Transverse colon (tissue), 4 donors: ENCODE measurements at regions not wholly inside any gene's neighbourhood (a gene's known extent, or its start where the extent isn't known, plus 50 kb on each side); places are given as distances from the start of the nearest gene placed in this dataset.

Experiments used
- EP300 ChIP-seq: sonication (generic); formaldehyde crosslinking; IDR thresholded peaks from one replicate; pipeline ENCODE4 v1.6.1; 2017; ENCODE audit warnings: antibody characterized with exemption, low read depth
- POLR2A ChIP-seq: fragments of 450-650 bp; IDR thresholded peaks from one replicate; pipeline ENCODE4 v1.6.1; 2016; ENCODE audit warnings: antibody characterized with exemption, mild to moderate bottlenecking, moderate library complexity
- POLR2AphosphoS5 ChIP-seq, 3 donors: sonication (generic); formaldehyde crosslinking; IDR thresholded peaks; one replicate each; pipeline ENCODE4 v1.6.1; 2016; ENCODE audit warnings: antibody characterized with exemption in 3 of 3
- TF ChIP-seq, protein P1 (sequence below), 5 experiments: fragments of 200-600 bp in 3 of 5; fragments of 450-650 bp in 2 of 5; sonication (generic) in 3 of 5; IDR thresholded peaks; 1 replicate in 2 of 5; 2 replicates in 3 of 5; pipeline ENCODE4 v1.5.1; 2016 to 2017; ENCODE audit warnings: antibody characterized with exemption in 5 of 5, inconsistent platforms in 3 of 5, mild to moderate bottlenecking in 2 of 5, moderate library complexity in 1 of 5

DNA sequence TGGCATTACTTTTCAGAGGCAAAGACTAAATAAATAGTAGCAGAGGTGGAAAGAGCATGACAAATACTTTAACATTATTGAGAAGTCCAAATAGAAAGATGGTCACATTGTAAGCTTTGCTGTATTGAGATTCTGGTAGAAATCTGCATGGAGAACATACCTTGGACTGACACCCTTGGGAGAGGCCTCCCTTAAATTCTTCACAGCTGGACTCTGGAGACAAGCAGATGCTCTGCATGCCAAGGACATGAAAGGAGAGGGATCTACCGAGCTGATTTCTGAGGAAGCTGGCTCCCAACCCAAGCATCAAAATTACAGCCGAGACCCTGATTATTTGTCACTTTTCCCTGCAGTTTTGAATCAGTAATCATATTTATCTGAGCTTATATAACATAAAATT, 212.5 kb upstream of the COL8A1 start:
- TF ChIP-seq, protein P1, sequence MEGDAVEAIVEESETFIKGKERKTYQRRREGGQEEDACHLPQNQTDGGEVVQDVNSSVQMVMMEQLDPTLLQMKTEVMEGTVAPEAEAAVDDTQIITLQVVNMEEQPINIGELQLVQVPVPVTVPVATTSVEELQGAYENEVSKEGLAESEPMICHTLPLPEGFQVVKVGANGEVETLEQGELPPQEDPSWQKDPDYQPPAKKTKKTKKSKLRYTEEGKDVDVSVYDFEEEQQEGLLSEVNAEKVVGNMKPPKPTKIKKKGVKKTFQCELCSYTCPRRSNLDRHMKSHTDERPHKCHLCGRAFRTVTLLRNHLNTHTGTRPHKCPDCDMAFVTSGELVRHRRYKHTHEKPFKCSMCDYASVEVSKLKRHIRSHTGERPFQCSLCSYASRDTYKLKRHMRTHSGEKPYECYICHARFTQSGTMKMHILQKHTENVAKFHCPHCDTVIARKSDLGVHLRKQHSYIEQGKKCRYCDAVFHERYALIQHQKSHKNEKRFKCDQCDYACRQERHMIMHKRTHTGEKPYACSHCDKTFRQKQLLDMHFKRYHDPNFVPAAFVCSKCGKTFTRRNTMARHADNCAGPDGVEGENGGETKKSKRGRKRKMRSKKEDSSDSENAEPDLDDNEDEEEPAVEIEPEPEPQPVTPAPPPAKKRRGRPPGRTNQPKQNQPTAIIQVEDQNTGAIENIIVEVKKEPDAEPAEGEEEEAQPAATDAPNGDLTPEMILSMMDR (IDR thresholded peaks at IDR 0.05) = no peak
- TF ChIP-seq POLR2A = no peak
- no peak for TF ChIP-seq EP300
- no peak for TF ChIP-seq POLR2AphosphoS5 (IDR thresholded peaks at IDR 0.05)
